Trophoblast cell (in vitro differentiated cells and primary cell): ENCODE measurements at regions not wholly inside any gene's neighbourhood (a gene's known extent, or its start where the extent isn't known, plus 50 kb on each side); places are given as distances from the start of the nearest gene placed in this dataset.

Experiments used
- DNase-seq, 2 donors: peaks; one replicate each; pipeline ENCODE4 v3.0.0-alpha.2; 2016
- H2AFZ ChIP-seq: 2 replicates; pipeline ENCODE4 v1.6.1; 2013; ENCODE audit warnings: low read length, moderate library complexity, mild to moderate bottlenecking; ENCODE audit not compliant: insufficient read depth, poor library complexity
- H2AK5ac ChIP-seq: 2 replicates; pipeline ENCODE4 v1.6.1; 2013; ENCODE audit warnings: mild to moderate bottlenecking, low read length
- H2BK120ac ChIP-seq: 2 replicates; pipeline ENCODE4 v1.6.1; 2013; ENCODE audit warnings: low read length, mild to moderate bottlenecking, moderate library complexity; ENCODE audit not compliant: insufficient read depth, poor library complexity
- H2BK12ac ChIP-seq: 2 replicates; pipeline ENCODE4 v1.6.1; 2013; ENCODE audit warnings: mild to moderate bottlenecking, low read length, moderate library complexity
- H2BK5ac ChIP-seq: 2 replicates; pipeline ENCODE4 v1.6.1; 2013; ENCODE audit warnings: low read length, low read depth, moderate library complexity, mild to moderate bottlenecking; ENCODE audit not compliant: poor library complexity
- H3K14ac ChIP-seq: 2 replicates; pipeline ENCODE4 v1.6.1; 2013; ENCODE audit warnings: mild to moderate bottlenecking, low read length
- H3K18ac ChIP-seq: 2 replicates; pipeline ENCODE4 v1.6.1; 2013; ENCODE audit warnings: mild to moderate bottlenecking, low read length
- H3K23ac ChIP-seq: 2 replicates; pipeline ENCODE4 v1.6.1; 2013; ENCODE audit warnings: low read length
- H3K27ac ChIP-seq: 2 replicates; pipeline ENCODE4 v1.5.1; 2013; ENCODE audit warnings: low read depth, mild to moderate bottlenecking, inconsistent platforms, low read length, moderate library complexity
- H3K27me3 ChIP-seq: 2 replicates; pipeline ENCODE4 v1.6.1; 2013; ENCODE audit warnings: inconsistent platforms, mild to moderate bottlenecking, low read length, moderate library complexity; ENCODE audit not compliant: insufficient read depth
- H3K36me3 ChIP-seq, 2 experiments: 1 replicate in 1 of 2; 2 replicates in 1 of 2; pipeline ENCODE4 v1.6.1; 2013; ENCODE audit warnings: low read length in 2 of 2, mild to moderate bottlenecking in 2 of 2, moderate library complexity in 1 of 2; ENCODE audit not compliant: insufficient read depth in 2 of 2, control insufficient read depth in 1 of 2
- H3K4ac ChIP-seq: 2 replicates; pipeline ENCODE4 v1.6.1; 2013; ENCODE audit warnings: low read depth, mild to moderate bottlenecking, low read length, moderate library complexity
- H3K4me1 ChIP-seq, 2 experiments: 1 replicate in 1 of 2; 2 replicates in 1 of 2; pipeline ENCODE4 v1.6.1; 2013; ENCODE audit warnings: low read length in 2 of 2, mild to moderate bottlenecking in 2 of 2, moderate library complexity in 1 of 2; ENCODE audit not compliant: insufficient read depth in 2 of 2, control insufficient read depth in 1 of 2
- H3K4me2 ChIP-seq: 2 replicates; pipeline ENCODE4 v1.6.1; 2013; ENCODE audit warnings: inconsistent platforms, mild to moderate bottlenecking, low read length, moderate library complexity
- H3K4me3 ChIP-seq: 2 replicates; pipeline ENCODE4 v1.5.1; 2013; ENCODE audit warnings: mild to moderate bottlenecking, low read depth, low read length, inconsistent platforms
- H3K79me1 ChIP-seq: one replicate; pipeline ENCODE4 v1.6.1; 2013; ENCODE audit warnings: low read length
- H3K79me2 ChIP-seq: 2 replicates; pipeline ENCODE4 v1.6.1; 2013; ENCODE audit warnings: low read length, mild to moderate bottlenecking; ENCODE audit not compliant: control insufficient read depth, insufficient read depth, poor library complexity
- H3K9ac ChIP-seq: 2 replicates; pipeline ENCODE4 v1.6.1; 2013; ENCODE audit warnings: mild to moderate bottlenecking, low read length
- H3K9me3 ChIP-seq: 2 replicates; pipeline ENCODE4 v1.6.1; 2013; ENCODE audit warnings: low read depth, mild to moderate bottlenecking, control low read depth, inconsistent platforms, low read length; ENCODE audit not compliant: insufficient read depth
- H4K12ac ChIP-seq: 2 replicates; pipeline ENCODE4 v1.6.1; 2013; ENCODE audit warnings: low read depth, mild to moderate bottlenecking, low read length, moderate library complexity
- H4K8ac ChIP-seq: 2 replicates; pipeline ENCODE4 v1.6.1; 2013; ENCODE audit warnings: low read depth, mild to moderate bottlenecking, low read length, moderate library complexity
- H4K91ac ChIP-seq: one replicate; pipeline ENCODE4 v1.6.1; 2013; ENCODE audit warnings: low read depth, mild to moderate bottlenecking, low read length, moderate library complexity
- WGBS: extraction: QIAGEN DNeasy Blood & Tissue Kit; methylation state at CpG from one replicate; pipeline ENCODE4 v1.1.7; 2013; ENCODE audit warnings: missing lambda C conversion rate; ENCODE audit not compliant: insufficient read length, insufficient coverage; ENCODE audit errors: extremely low coverage; 5-methylcytosine and 5-hydroxymethylcytosine counted together

- H3K9ac ChIP-seq = no peak overlapping the region
- H2BK120ac ChIP-seq = no peak overlapping the region
- no peak overlapping the region for H2BK5ac ChIP-seq
- H3K79me2 ChIP-seq = no peaks in the 10 kb centered on the region
- DNase-seq = no peak
- no CpG with 5 or more reads among the region's 5 CpGs for WGBS
- no peaks in the 10 kb centered on the region for H3K79me1 ChIP-seq
- H3K18ac ChIP-seq = no peak overlapping the region
- H3K4me3 ChIP-seq = no peak overlapping the region
- peaks cover 2% of the 10 kb centered on the region for H3K9me3 ChIP-seq
- H3K4me2 ChIP-seq = no peak overlapping the region
- no peak overlapping the region for H3K4ac ChIP-seq
- H3K23ac ChIP-seq = no peak overlapping the region
- no peaks in the 10 kb centered on the region for H3K27me3 ChIP-seq
- H2BK12ac ChIP-seq = no peak overlapping the region
- no peak overlapping the region for H3K27ac ChIP-seq
- no peak overlapping the region for H4K12ac ChIP-seq
- H2AFZ ChIP-seq = no peak overlapping the region
- no peak overlapping the region for H4K91ac ChIP-seq
- H2AK5ac ChIP-seq = no peak overlapping the region
- H3K4me1 ChIP-seq = no peaks in the 10 kb centered on the region
- no peak overlapping the region for H4K8ac ChIP-seq
- no peak overlapping the region for H3K14ac ChIP-seq
- H3K36me3 ChIP-seq = no peaks in the 10 kb centered on the region
These were observed 58.4 kb upstream of the IRAK1BP1 start for GRCh38 chr6:78808933-78809332.

- Histone ChIP-seq H4K12ac (no peak overlapping the region), H3K4me3 (no peak overlapping the region), H2BK12ac (no peak overlapping the region), H3K79me1 (no peaks in the 10 kb centered on the region), H3K23ac (no peak overlapping the region), H3K4me2 (no peak overlapping the region), H2BK5ac (no peak overlapping the region), H3K18ac (no peak overlapping the region), H3K9me3 (peaks cover 2% of the 10 kb centered on the region), H3K79me2 (no peaks in the 10 kb centered on the region), H3K4me1 (no peaks in the 10 kb centered on the region), H3K27me3 (no peaks in the 10 kb centered on the region), H2BK120ac (no peak overlapping the region), H3K9ac (no peak overlapping the region), H4K91ac (no peak overlapping the region), H3K4ac (no peak overlapping the region), H3K36me3 (no peaks in the 10 kb centered on the region), H4K8ac (no peak overlapping the region), H3K27ac (no peak overlapping the region), H2AFZ (no peak overlapping the region), H2AK5ac (no peak overlapping the region), H3K14ac (no peak overlapping the region)
- no CpG with 5 or more reads among the region's 1 CpG for WGBS
- DNase-seq = peak in 1 of 2 donors; percentile 16
These were observed 57.2 kb upstream of the IRAK1BP1 start for GRCh38 chr6:78810146-78810545.

- Histone ChIP-seq H3K14ac (no peak overlapping the region), H3K4me2 (no peak overlapping the region), H3K79me2 (no peaks in the 10 kb centered on the region), H2BK5ac (no peak overlapping the region), H3K4me1 (no peaks in the 10 kb centered on the region), H3K79me1 (no peaks in the 10 kb centered on the region), H3K23ac (no peak overlapping the region), H4K8ac (no peak overlapping the region), H3K27ac (no peak overlapping the region), H4K12ac (no peak overlapping the region), H3K27me3 (no peaks in the 10 kb centered on the region), H3K9ac (no peak overlapping the region), H3K9me3 (peaks cover 2% of the 10 kb centered on the region), H3K4me3 (no peak overlapping the region), H2BK12ac (no peak overlapping the region), H3K36me3 (no peaks in the 10 kb centered on the region), H3K4ac (no peak overlapping the region), H4K91ac (no peak overlapping the region), H2AK5ac (no peak overlapping the region), H2AFZ (no peak overlapping the region), H3K18ac (no peak overlapping the region), H2BK120ac (no peak overlapping the region)
- WGBS = no CpG with 5 or more reads among the region's 2 CpGs
- DNase-seq = peak; percentile 20 to 42
These were observed 56.7 kb upstream of the IRAK1BP1 start for GRCh38 chr6:78810698-78811097.
